GM06990 (cell line): ENCODE measurements at regions not wholly inside any gene's neighbourhood (a gene's known extent, or its start where the extent isn't known, plus 50 kb on each side); places are given as distances from the start of the nearest gene placed in this dataset.
"Not testable (repeated sequence)": the region's sequence is repeated elsewhere in the genome, so short reads cannot be mapped to it uniquely, and the experiment has no call there.

ENCODE experiments used
- DNase-seq: peaks from one replicate; pipeline ENCODE4 v3.0.0-alpha.2; 2011; ENCODE audit not compliant: insufficient read length; ENCODE audit errors: extremely low read depth
- H3K27me3 ChIP-seq: replicated peaks from 2 replicates; pipeline ENCODE4 v1.6.0; 2011; ENCODE audit warnings: low read length; ENCODE audit not compliant: control insufficient read depth, insufficient read depth
- H3K36me3 ChIP-seq: 2 replicates; pipeline ENCODE4 v1.5.1; 2011; ENCODE audit warnings: low read length; ENCODE audit not compliant: control insufficient read depth, insufficient read depth
- H3K4me3 ChIP-seq: replicated peaks from 2 replicates; pipeline ENCODE4 v1.5.1; 2011; ENCODE audit warnings: low read depth, mild to moderate bottlenecking, control low read depth, low read length
- TF ChIP-seq, protein P1 (sequence below): IDR thresholded peaks from 2 replicates; pipeline ENCODE4 v1.5.1; 2011; ENCODE audit warnings: low read length, control low read depth, mild to moderate bottlenecking, inconsistent platforms; ENCODE audit not compliant: insufficient read depth, poor library complexity, severe bottlenecking

DNA sequence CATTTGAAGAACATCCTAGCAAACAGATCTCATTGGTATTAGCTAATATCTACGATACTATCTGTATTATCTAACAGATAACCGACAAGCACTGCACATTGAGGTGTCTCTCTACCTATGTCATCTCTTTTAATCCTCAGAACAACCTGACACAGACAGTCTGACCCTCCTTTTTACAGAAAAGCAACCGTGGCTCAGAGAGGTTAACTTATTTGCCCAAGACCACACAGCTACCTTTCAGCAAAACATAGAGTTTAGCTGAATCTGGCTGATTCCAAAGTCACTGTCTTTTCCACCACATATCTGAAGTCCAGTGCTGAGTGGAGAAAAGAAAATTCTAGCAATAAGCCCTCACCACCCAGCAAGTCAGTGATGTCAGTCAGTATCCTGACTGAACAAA is 358.7 kb upstream of the JARID2 start:
- TF ChIP-seq, protein P1, sequence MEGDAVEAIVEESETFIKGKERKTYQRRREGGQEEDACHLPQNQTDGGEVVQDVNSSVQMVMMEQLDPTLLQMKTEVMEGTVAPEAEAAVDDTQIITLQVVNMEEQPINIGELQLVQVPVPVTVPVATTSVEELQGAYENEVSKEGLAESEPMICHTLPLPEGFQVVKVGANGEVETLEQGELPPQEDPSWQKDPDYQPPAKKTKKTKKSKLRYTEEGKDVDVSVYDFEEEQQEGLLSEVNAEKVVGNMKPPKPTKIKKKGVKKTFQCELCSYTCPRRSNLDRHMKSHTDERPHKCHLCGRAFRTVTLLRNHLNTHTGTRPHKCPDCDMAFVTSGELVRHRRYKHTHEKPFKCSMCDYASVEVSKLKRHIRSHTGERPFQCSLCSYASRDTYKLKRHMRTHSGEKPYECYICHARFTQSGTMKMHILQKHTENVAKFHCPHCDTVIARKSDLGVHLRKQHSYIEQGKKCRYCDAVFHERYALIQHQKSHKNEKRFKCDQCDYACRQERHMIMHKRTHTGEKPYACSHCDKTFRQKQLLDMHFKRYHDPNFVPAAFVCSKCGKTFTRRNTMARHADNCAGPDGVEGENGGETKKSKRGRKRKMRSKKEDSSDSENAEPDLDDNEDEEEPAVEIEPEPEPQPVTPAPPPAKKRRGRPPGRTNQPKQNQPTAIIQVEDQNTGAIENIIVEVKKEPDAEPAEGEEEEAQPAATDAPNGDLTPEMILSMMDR: no peak
- no peak for DNase-seq
- Histone ChIP-seq H3K27me3 (no peaks in the 10 kb centered on the region), H3K36me3 (no peaks in the 10 kb centered on the region), H3K4me3 (no peak overlapping the region)

DNA sequence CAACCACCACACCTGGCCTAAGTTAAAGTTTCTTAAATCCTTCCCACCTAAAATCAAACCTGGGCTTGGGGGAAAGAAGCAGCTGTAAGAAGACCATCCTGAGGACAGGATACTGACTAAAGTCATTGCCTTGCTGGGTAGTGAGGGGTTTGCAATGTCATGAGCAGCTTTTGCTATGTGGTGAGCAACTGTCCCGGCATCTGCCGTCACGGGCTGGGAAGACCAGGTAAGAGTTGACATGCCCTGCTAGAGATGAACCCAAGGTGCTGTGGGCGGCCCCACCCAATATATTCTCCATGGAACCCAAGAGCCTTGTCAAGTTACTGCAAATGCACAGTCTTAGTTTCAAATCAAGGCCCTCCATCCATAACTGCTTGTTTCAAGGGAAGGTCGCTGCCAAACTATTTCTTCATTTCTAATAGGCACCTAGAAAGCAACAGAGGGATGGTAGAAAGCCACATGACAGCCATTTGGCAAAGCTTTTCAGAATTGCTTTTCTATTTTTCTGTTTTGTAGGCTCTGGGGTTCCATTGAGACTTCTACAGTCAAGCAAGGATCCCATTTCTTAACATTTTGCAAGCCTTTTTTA is 357.8 kb upstream of the JARID2 start:
- TF ChIP-seq, protein P1: no peak

DNA sequence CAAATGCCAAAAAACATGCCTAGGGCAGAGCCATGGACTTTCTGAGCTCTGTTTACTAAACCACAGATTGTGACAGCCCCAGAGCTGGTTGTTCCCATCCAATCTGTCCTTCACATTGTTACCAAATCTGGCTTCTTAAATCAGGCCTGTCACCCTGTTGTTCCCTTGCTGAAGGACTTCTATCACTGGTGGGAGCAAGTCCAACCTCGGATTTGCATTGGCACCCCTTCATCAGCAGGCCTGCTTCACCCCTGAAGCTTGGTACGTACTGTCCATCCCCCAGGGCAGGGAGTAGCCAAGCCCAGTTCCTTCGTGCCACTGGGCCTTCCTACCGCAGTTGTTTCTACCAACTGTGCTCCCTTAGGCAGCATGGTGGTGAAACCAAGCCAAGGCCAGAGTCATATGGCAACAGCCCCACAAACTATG is 357.3 kb upstream of the JARID2 start:
- Histone ChIP-seq H3K36me3 (no peaks in the 10 kb centered on the region), H3K4me3 (no peak overlapping the region), H3K27me3 (no peaks in the 10 kb centered on the region)
- TF ChIP-seq, protein P1: no peak
- DNase-seq: no peak

More for the DNA sequence above, 357.8 kb upstream of the JARID2 start:
- H3K36me3 ChIP-seq: no peaks in the 10 kb centered on the region
- no peak overlapping the region for H3K4me3 ChIP-seq
- DNase-seq: no peak
- no peaks in the 10 kb centered on the region for H3K27me3 ChIP-seq

DNA sequence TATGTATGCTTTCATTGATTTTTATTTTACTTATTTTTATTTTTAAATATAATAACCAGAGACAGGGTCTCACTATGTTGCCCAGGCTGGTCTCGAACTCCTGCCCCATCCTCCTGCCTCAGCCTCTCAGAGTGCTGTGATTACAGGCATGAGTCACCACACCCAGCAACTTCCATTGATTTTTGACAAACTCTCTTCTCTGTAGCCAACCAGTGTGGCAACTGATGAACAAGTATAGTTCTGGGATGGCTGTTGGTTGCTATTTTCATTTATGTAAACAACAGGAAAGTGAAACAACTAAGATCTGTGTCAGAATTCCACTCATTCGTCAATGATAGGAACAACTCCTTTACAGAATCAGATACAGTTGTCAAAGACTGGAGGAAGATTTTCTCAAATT is 356.7 kb upstream of the JARID2 start:
- H3K4me3 ChIP-seq: no peak overlapping the region
- TF ChIP-seq, protein P1: no peak
- DNase-seq: no peak

DNA sequence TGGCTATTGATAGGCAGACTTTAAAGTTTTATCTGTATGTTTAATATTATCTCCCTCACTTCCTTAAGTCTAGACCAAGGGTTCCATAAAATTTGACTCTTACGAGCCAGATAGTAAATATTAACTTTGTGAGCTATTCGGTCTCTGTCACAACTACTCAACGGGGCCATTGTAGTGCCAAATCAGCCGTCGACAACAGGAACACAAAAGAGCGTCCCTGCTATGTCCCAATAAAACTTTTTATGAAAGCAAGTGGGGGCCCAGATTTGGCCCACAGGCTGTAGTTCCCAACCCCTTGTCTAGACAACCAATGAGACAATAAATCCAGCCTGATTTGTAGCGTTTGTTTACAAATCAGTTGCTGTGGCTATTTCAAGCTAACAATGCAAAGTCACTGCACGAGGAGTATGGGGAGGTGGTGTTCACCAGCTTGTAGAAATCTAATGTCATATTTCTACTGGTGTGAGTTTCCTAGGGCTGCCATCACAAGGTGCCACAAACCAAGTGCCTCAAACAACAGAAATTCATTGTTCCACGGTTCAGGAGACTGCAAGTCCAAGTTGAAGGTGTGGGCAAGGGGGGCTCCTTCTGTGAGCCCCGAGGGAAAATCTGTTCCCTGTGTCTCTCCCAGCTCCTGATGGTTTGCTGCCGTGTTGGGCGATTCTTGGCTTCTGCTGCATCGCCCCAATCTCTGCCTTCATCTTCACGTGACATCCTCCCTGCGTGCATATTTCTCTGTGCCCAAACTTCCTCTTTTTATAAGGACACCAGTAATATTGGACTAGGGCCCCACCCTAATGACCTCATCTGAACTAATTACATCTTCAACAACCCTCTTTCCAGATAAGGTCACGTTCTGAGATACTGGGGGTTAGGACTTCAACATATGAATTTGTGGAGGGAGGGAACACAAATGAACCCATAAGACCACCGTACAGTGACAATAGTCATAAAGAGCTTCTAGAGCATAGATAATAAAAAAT is 356.0 kb upstream of the JARID2 start:
- DNase-seq: no peak
- TF ChIP-seq, protein P1: no peak
- H3K4me3 ChIP-seq: no peak overlapping the region
- no peaks in the 10 kb centered on the region for H3K36me3 ChIP-seq
- H3K27me3 ChIP-seq: no peaks in the 10 kb centered on the region

More for the DNA sequence above, 356.7 kb upstream of the JARID2 start:
- Histone ChIP-seq H3K36me3 (no peaks in the 10 kb centered on the region), H3K27me3 (no peaks in the 10 kb centered on the region)

DNA sequence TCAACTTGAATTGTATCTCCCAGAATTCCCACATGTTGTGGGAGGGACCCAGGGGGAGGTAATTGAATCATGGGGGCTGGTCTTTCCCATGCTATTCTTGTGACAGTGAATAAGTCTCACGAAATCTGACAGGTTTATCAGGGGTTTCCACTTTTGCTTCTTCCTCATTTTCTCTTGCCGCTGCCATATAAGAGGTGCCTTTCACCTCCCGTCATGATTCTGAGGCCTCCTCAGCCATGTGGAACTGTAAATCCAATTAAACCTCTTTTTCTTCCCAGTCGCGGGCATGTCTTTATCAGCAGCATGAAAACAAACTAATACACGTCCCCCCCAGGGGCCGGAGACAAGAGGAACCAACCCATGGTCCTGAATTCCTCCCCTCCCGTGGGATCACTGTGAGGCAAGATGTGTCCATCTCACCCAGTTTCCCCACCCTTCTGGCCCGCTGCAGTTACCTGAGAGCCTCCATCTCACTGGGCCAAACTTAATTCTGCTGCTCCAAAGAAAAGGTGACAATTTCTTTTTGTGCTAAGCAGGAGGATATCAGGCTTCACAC is 354.0 kb upstream of the JARID2 start:
- not testable (repeated sequence) for H3K4me3 ChIP-seq, H3K27me3 ChIP-seq, DNase-seq, H3K36me3 ChIP-seq
